DOHH2 (cell line): ENCODE measurements at regions not wholly inside any gene's neighbourhood (a gene's known extent, or its start where the extent isn't known, plus 50 kb on each side); places are given as distances from the start of the nearest gene placed in this dataset.

ENCODE experiments used
- EZH2phosphoT487 ChIP-seq: fragments of 200-600 bp; sonication (generic); IDR thresholded peaks from 2 replicates; pipeline ENCODE4 v1.6.1; 2017; ENCODE audit warnings: borderline replicate concordance, mild to moderate bottlenecking, antibody characterized with exemption, low read length, moderate library complexity, mixed read lengths
- TF ChIP-seq, protein P1 (sequence below): fragments of 200-600 bp; sonication (generic); IDR thresholded peaks from one replicate; pipeline ENCODE4 v1.5.1; 2014; ENCODE audit warnings: antibody characterized with exemption, mild to moderate bottlenecking, low read depth, low read length; ENCODE audit not compliant: poor library complexity, severe bottlenecking

- TF ChIP-seq, protein P1, sequence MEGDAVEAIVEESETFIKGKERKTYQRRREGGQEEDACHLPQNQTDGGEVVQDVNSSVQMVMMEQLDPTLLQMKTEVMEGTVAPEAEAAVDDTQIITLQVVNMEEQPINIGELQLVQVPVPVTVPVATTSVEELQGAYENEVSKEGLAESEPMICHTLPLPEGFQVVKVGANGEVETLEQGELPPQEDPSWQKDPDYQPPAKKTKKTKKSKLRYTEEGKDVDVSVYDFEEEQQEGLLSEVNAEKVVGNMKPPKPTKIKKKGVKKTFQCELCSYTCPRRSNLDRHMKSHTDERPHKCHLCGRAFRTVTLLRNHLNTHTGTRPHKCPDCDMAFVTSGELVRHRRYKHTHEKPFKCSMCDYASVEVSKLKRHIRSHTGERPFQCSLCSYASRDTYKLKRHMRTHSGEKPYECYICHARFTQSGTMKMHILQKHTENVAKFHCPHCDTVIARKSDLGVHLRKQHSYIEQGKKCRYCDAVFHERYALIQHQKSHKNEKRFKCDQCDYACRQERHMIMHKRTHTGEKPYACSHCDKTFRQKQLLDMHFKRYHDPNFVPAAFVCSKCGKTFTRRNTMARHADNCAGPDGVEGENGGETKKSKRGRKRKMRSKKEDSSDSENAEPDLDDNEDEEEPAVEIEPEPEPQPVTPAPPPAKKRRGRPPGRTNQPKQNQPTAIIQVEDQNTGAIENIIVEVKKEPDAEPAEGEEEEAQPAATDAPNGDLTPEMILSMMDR = no peak
- no peak for TF ChIP-seq EZH2phosphoT487
Measured at GRCh38 chr5:98414938-98415337, 358.5 kb upstream of the RGMB start.
